ENCODE measurements at regions not wholly inside any gene's neighbourhood (a gene's known extent, or its start where the extent isn't known, plus 50 kb on each side); places are given as distances from the start of the nearest gene placed in this dataset.

GRCh38 chr20:4427940-4428586, 179.0 kb upstream of the ADRA1D start:
- no peak for DNase-seq

DNA sequence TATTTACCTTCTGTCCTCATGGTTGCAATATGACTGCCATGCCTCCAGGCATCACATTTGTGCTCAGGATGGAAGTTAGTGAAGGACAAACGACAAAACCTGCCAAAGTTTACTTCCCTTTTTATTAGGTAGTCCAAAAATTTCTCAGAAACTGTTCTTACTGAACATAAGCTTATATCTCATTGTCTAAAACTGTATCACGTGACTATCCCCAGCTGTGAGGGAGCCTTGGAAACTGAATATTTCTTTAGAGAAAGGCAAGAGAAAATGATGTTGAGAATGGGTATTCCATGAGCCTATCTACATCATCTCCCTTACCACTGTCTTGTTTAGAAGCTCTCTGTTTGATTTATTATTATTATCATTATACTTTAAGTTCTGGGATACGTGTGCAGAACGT, 169.1 kb upstream of the ADRA1D start:
- DNase-seq, result no peak

- DNase-seq, result no peak
Measured at GRCh38 chr20:4415281-4415680, 166.2 kb upstream of the ADRA1D start.

DNA sequence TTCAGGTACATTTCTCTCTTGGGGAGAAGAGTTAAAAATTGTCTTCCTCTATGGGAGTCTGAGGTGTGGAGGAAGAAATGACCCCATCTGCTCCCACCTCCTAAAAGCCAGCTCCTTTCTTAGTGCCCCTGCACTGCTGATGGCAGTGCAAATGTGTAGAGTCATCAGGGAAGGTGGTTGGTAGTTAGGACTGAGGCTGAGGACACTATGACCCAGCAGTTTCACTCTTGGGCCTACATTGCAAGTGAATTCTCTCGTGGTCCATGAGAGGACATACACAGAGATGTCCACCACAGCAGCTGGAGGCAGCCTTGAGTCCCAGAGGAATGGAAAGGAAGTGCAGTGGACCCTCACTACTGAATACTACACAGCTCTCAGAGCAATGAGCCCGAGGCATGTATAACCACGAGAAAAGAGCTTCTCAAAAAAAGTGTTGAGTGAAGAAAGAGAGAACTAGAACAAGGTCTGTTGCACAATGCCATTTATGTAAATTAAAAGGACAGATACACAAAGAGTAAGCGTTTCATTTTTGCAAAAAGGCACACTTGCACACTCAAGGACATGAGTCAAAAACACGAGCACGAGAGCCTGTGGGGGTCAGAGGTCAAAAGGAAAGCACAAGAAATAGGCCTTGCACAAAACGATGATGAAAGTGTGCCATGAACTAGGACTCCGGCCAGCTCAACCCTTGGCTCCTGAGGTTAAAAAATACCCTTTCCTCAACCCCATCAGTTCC, 164.4 kb upstream of the ADRA1D start:
- no peak for DNase-seq

DNA sequence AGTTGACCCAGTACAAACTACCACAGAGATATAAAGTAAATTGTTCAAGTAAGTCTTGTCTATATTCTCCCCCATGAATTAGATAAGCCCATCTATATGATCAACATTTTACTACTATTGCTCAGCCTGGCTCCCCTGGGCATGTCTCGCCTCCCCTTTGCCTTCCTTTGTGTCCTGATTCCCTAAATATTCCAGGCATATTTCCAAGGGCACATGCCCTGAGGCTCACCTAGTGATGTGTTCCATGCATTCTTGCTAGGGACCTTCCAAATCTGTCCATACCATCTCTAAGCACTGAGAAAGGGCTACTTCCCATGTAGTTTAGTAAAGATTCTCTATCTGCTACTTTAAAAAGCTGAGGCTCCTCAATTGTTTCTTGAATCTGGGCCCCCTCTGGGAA, 163.1 kb upstream of the ADRA1D start:
- no peak for DNase-seq

DNA sequence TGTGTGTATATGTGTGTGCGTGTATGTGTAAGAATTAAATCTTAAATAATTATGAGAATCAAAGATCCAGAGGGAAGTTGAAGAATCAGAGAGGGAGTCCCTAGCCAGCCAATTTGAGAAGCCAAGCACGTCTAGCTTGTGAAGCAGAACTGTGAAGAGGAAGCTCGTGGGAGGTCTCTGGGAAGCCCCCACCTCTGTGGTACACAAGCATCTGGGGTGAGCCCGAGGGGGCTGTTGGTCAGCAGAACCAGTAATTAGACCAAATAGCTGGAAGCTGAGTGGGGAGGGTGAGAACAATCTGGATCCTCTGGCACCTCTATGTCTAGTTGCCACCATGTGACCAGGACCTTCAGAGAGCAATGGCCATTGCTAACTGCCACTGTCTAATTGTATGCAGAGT, 162.7 kb upstream of the ADRA1D start:
- no peak for DNase-seq

- no peak for DNase-seq
Measured at GRCh38 chr20:4406627-4407026, 157.5 kb upstream of the ADRA1D start.

GRCh38 chr20:4401601-4402000, 152.5 kb upstream of the ADRA1D start:
- no peak for DNase-seq

- no peak for DNase-seq
Measured at GRCh38 chr20:4384961-4385360, 135.9 kb upstream of the ADRA1D start.

GRCh38 chr20:4383961-4384360, 134.9 kb upstream of the ADRA1D start:
- DNase-seq, result no peak

DNA sequence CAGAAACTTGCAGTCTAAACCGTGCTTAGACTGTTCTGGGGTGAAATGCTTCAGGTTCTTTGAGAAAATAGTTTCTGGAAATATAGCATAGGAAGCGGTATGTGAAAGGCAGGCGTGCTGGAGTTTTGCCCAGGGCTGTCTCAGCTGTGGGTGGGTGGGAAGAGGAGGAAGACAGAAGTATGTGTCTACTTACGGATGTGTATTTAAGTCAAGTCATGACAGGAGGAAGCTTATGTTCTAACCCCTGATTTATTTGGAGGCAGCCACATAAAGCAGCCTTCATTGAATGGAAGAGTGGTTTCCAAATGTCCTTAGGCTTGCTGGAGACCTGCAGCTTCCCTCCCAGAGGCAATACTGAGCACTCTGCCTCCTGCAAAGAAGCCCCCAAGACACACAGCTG, 126.8 kb upstream of the ADRA1D start:
- DNase-seq, result no peak

GRCh38 chr20:4373454-4373853, 124.4 kb upstream of the ADRA1D start:
- DNase-seq, result no peak

DNA sequence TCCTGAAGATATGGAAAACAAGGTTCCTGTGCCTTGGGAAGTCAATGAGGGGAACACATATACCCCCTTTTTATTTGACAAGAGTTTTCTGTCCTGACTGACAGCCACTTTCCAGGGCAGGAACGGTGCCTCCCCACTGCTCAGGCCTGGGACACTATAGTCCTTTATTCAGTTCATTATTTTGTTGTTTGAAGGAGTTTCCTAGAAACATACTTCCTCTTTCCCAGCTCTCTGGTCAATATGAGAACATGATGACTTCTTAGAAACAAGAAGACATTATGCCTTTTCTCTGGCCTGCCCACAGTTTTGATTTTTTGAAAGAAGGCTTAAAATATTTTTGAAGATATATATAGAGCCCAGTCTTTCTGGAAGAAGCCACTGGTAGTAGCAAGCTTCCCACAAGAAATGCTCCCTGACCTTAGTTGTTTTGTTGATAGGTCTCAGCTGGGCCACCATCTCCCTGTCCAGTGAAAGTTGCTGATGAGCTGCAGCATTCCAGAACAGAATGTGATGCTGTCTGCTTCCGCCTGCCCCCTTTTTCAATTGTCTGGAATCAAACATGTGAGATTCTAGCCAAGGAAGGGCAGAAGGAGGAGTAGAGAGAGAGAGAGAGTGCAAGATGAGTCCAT, 122.7 kb upstream of the ADRA1D start:
- DNase-seq, result no peak

DNA sequence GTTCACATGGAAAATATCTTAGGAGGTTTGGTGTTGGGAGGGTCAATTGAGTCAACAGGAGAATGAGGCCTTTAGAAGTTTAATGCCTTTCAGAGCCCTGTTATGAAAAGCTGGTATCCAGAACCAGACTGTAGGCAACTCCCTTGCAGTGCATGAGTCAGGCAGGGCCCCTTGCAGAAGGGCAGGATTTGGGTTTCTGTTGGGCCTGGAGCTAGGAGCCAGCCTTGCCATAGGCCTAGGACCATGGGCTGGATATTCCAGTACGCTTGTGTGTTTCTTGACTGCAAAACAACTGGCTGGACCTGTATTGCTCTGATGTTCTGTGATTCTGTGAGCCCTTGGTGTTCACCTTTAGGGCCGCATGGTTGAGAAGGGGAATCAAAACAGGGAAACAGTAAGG, 121.8 kb upstream of the ADRA1D start:
- no peak for DNase-seq

DNA sequence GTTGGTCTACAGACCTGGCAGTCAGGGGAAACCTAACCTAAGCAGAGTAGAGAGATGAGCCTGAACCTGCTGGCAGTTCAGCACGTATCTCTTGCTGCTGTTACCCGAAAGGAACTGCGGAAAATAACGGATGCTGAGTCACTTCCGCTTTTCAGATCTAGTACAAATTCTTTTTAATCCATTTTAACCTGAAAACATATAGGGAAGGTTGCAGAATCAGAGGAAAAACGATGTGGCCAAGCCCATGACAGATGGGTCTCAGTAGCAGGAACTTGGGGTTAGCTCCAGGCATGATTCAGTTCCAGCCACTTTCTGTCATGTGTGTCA, 120.7 kb upstream of the ADRA1D start:
- no peak for DNase-seq

DNA sequence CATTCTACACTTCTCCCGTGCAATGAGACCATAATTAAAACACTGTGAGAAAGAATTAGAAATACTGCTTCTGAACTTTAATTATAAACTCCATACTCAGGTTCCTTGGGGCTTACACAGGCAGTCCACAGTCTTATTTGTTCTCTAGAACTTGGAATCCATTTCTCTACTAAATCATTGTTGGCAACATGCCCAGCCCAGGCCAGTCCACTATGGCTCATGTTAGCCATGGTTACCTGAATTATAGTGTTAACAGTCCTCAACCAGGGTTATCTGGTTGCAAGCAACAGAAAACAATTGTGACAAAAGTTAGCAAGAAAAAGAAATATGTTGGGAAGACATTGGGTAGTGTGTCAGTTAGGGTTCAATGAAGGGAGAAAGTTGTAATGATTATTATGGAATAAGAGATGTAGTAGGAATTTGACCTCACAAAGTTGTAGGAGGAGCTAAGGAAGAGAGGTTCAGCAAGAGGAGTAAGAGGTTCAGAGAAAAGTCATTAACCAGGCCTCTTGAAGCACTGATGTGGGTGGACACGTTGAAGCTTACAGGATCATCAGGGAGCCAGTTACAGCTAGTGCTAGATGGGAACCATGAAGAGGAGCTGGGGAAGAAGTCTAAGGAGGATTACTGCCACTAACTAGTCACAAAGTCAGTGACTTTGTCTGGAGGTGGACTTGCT, 120.2 kb upstream of the ADRA1D start:
- DNase-seq, result no peak

GRCh38 chr20:4366076-4366475, 117.0 kb upstream of the ADRA1D start:
- no peak for DNase-seq

DNA sequence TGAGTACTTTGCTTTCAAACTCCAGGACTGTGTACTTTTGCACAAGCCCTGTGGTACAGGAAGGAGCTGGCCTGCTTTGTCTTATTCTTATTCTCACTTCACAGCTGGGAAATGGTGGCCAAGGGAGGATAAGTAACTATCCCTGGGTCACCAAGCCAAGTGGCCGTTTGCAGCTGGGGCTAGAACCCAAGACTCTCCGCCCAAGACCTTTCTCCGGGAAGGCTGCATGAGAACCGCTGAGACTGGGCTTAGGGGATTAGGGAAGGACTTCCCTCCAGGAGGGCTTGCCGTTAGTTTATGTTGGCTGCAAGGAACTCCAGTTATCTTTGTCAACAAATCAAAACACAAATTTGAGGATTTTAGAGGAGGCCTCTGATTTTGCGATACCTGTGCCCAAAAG, 109.5 kb upstream of the ADRA1D start:
- no peak for DNase-seq

- no peak for DNase-seq
Measured at GRCh38 chr20:4352348-4352747, 103.3 kb upstream of the ADRA1D start.

DNA sequence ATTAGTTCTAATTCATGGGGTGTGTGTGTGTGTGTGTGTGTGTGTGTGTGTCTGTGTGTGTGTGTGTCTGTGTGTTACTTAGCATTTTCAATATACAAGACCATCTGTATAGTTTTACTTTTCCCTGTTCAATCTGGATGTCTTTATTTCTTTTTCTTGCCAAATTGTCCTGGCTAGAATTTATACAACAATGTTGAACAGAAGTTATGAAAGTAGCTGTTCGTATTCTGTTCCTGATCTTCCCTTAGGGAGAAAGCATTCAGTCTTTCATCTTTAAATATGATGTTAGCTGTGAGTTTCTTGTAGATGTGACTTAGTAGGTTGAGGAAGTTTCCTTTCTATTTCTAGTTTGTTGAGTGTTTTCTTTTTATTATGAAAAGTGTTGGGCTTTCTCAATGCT, 101.0 kb upstream of the ADRA1D start:
- DNase-seq, result no peak

GRCh38 chr20:4344670-4345069, 95.6 kb upstream of the ADRA1D start:
- no peak for DNase-seq

- DNase-seq, result no peak
Measured at GRCh38 chr20:4342609-4343008, 93.5 kb upstream of the ADRA1D start.

DNA sequence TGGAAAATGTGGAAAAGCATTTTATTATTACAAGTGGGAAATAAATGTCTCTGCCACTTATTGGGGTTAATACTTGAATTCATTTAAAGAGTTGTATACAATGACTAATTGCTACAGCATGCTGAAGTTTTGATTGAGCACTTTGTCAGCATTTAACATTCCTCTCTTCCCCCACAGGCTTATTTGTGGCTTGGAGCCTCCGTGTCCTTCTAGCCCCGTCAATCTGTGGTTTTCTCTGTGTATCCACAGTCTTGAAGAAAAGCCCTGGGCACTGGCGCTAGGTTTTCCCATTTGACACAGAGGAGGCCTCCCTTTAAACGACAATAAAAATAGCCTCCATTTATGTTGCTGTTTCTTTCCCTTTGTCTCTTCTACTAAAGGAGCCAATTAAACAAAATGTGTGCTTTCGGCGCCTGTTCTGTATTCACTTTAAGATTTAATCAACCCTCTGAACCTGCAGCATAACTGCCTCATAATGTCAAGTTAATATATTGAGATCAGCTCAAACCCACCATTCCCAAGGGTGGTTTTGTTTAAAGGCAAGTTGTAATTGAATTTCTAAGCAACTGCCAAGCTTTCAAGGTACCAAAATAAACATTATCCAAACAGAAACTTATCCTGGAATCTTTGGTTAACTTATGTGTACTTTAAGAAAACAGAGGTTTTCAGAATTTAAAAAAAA, 92.9 kb upstream of the ADRA1D start:
- no peak for DNase-seq

- no peak for DNase-seq
Measured at GRCh38 chr20:4335722-4336121, 86.6 kb upstream of the ADRA1D start.
